T-helper 1 cell (primary cell): ENCODE measurements at regions not wholly inside any gene's neighbourhood (a gene's known extent, or its start where the extent isn't known, plus 50 kb on each side); places are given as distances from the start of the nearest gene placed in this dataset.
"Not testable (repeated sequence)": the region's sequence is repeated elsewhere in the genome, so short reads cannot be mapped to it uniquely, and the experiment has no call there.

Experiments used
- DNase-seq, 5 donors: peaks; one replicate each; pipeline ENCODE4 v3.0.0-alpha.2; 2012 to 2020

DNA sequence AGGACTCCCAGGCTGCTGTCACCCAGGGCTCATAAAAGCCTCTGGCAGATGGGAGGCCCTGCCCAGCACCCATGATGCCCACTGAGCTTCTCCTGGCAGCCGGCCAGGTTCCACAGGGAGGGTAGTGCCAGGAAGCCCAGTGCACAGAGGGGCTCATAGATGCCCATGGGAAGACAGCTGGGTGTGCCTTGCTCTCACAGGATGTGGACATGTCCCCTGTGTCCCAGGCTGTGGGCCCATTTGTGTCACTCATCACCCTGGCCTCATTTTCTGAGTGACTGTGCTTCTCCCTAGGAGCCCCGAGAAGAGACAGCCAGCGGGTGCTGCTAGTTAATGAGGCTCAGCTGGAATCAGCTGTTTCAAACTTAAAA is 86.5 kb upstream of the SFSWAP start:
- not testable (repeated sequence) for DNase-seq

DNA sequence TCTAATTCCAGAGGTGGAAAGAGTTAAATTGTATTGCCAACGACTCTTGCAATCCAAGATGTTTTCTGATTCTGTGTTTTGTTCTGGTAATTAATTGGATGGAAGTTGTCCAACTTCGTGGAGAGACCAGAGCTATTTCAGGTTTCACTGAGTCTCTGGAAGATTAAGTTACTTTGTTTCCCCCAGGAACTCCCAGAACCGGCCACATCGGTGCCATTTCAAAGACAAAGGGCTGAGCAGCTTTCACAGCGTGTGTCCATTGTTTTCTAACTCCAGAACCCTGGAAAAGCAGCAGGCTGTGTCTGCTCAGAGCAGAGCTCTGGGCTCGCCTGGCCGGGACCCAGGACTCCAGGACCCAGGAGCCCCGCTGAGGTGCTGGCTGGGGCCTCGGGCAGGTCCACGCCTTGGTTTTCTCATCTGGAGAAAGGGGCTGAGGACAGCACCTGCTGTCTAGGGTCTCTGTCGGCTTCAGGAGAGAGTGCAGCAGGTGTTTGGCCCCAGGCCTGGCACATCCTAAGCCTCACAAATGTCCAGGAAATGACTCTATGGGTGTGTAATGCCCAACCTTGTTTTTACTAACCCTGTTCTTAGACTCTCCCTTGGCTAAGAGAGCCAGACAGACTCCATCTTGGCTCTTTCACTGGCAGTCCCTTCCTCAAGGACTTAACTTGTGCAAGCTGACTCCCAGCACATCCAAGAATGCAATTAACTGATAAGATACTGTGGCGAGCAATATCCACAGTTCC is 86.0 kb upstream of the SFSWAP start:
- not testable (repeated sequence) for DNase-seq

DNA sequence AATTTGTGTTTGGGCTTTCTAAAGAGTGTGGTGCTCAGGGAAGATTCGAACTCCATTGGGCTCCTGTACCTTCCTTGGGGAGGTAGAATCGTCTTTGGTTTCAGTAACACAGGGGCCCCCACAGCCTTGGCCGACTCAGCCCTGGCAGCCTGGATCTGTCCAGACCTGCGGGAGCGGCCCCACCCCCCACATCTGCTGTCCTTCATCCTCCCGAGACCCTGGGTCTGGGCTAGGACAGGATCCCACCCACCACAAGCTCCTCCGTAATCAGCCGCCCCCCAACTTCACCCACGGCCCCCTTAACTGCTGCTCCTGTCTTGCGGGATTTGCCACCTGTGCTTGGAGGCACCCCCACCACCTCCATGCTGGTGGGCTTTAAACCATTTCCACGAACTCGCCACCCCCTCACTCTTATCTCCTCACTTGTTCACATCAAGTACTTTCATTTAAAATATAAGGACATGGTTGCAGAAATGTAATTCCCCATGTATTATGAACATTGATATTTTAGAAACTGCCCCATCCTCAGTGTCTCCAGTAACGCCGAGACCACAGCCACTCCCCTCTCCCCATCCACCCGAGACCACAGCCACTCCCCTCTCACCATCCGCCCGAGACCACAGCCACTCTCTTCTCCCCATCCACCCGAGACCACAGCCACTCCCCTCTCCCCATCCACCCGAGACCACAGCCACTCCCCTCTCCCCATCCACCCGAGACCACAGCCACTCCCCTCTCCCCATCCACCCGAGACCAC is 84.7 kb upstream of the SFSWAP start:
- peak in 1 of 5 donors; percentile 18 for DNase-seq

DNA sequence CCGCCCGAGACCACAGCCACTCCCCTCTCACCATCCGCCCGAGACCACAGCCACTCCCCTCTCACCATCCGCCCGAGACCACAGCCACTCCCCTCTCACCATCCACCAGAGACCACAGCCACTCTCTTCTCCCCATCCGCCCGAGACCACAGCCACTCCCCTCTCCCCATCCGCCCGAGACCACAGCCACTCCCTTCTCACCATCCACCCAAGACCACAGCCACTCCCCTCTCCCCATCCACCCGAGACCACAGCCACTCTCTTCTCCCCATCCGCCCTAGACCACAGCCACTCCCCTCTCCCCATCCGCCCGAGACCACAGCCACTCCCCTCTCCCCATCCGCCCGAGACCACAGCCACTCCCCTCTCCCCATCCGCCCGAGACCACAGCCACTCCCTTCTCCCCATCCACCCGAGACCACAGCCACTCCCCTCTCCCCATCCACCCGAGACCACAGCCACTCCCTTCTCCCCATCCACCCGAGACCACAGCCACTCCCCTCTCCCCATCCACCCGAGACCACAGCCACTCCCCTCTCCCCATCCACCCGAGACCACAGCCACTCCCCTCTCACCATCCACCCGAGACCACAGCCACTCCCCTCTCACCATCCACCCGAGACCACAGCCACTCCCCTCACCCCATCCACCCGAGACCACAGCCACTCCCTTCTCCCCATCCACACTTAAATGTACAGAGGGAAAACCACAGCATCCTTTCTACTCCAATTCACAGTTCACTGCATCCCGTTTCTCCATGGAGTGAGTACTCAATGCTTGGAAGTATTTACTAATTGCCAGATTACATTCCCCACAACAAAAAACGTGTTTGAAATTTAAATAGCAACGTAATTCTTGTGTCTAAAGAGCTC is 83.5 kb upstream of the SFSWAP start:
- peak in 4 of 5 donors; percentile 28 to 55 (median 45) for DNase-seq

DNA sequence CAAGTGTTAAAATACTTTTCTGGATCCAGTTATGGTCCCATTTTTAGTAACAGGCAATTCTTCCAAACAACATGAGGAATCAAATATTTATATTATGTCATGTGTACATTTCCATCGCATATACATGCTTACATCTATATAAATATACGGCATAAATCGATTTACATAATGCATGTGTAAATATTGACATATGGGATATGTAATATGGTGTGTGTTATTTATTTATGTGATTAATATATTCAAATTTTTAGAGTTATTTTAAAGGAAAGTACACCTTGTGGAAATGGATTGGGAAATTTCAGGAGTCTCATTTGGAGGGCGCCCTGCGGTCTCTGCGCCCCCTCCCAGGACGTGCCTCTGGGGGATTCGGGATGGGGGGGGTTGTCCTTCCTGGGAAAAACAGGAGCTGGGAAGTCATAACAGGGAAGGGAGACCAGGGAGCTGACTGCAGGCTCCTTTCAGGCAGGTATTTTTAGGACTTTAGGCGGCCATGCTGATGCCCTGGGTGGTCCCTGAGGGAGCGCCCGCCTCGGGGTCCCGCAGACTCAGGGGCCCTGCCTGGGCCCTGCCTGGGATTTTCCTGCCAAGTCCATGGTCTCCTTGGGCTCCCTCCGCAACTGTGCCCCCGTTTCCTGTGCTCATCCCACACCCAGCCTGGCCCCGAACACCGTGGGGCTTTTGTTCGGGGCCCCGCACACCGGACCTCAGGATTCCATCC is 82.7 kb upstream of the SFSWAP start:
- DNase-seq: no peak

DNA sequence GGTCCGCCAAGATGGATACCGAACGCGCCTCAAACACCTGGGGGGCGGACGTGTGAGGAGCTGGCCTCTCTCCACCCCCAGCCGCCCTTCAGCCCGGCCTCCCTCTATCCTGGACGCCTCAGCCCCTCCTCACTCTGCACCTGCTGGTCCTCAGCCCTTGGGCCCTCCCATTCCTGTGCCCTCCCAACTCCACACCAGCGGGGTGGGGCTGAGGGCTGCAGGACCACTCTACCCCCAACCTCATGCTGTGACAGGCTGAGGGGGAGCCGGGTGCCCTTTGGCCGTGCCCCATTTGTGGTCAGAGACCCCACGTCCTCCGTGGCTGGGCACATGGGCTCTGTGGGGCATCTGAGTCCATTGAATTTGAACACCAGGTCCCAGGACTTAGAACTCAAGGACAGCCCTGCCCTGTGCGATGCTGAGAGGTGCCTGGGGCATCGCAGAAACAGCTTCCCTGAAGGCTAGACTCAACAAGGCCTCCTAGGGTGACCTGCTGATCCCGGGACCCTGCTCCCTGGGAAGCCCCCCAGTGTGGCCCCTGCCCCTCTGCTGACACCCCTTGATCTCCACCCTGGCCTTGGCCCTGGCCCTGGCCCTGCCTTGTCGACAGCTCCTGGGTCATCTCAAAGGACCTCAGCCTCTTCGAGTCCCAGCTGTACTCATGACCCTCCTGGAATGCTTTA is 82.0 kb upstream of the SFSWAP start:
- no peak for DNase-seq

DNA sequence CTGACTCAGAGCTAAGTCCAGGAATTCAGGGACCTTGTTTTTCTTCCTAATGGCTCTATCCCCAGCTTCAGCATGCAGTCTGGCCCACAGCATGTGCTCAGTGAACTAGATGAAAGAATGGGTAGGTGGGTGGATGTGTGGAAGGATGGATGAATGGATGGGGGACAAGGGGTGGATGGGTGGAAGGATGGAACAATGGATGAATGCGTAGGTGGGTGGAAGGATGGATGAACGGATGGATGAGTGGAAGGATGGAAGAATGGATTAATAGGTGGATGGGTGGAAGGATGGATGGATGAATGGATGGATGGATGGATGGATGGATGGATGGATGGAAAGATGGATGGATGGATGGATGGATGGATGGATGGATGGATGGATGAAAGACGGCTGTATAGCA is 79.7 kb upstream of the SFSWAP start:
- no peak for DNase-seq

DNA sequence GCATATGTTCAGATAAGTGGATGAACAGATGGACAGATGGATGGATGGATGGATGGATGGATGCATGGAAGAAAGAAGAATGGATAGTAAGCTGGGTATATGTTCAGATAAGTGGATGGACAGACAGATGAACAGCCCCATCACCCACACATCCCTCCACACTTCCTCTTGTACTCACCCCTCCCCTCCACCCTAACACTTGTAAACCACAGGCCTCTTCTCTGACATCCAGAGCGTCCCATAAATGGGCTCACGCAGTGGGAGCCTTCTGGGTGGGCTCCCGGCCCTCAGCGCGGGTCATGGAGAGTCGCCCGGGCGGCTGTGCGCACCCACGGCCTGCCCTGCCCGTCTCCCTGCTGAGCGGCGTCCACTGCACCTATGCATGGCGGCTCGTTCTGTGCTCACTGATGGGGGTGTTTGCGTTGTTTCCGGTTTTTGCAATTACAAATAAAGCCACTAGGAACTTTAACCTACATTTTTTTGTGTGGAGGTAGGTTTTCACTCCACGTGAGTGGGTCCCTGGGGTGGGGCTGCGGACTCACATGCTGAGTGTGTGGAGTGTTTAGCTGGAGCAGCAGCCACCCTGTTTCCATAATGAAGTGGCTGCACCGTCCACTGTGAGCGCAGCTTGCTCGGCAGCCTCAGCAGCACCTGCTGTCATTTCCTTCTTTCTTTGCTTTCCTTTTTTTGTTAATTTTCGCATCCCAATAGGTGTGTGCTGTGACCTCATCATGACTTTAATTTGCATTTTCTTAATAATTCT is 78.8 kb upstream of the SFSWAP start:
- not testable (repeated sequence) for DNase-seq

DNA sequence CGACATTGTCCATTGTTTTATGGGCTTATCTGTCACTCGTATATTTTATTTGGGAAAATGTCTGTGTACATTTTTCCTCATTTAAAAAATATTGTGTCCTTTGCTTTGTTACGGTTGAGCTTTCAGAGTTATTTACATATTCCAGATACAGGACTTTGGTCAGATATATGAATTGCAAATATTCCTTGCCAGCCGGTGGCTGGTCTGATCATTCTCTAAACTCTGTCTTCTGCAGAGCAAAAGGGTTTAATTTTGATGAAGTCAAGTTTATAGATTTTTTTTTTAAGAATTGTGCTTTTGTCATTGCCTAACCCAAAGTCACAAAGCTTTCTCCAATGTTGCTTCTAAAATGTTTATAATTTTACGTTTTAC is 78.3 kb upstream of the SFSWAP start:
- DNase-seq: not testable (repeated sequence)

DNA sequence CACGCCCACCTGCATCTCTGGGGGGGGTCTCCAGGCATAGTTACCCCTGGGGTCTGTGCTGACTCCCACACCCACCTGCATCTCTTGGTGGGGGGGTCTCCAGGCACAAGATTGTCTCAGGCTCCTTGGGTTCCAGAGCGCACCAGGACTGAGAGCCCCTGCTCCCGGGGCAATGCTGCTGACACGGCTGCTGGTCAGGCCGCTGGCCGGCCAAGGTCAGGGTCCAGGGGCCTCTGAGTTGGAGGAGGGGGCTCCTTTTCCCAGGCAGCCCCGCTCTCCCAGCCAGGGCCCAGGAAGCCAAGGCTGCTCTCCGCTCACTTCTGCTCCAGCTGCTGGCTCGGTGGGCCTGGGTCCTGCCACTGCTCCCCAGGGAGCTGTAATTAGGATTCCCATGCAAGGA is 77.3 kb upstream of the SFSWAP start:
- not testable (repeated sequence) for DNase-seq

DNA sequence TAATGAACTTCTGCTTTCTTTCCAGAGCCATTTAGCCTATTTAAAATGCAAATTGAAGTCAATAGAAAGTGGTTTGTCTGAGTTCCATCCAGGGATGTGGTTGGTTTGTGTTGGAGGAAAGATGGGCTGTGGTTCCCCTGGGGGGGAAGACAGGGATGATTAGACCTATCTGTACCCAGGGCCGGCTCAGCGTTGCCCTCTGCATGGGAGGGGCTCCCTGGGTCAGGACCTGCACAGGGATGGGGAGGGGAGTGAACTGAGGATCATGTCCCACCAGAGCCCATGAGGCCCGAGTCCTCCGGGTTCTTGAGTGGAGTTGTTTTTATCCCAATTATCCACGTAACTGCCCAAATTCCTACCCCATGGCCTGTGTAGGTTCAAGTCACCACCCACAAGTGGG is 76.9 kb upstream of the SFSWAP start:
- DNase-seq: no peak

DNA sequence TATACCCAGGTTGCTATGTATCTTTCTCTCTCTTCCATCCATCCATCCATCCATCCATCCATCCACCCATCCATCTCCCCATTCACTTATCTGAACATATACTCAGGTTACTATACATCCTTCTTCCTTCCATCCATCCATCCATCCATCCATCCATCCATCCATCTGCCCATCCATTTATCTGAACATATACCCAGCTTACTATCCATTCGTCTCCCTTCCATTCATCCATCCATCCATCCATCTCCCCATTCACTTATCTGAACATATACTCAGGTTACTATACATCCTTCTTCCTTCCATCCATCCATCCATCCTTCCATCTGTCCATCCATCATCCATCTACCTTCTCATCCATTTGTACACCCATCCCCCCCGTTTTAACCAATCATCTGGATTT is 75.9 kb upstream of the SFSWAP start:
- DNase-seq: not testable (repeated sequence)

DNA sequence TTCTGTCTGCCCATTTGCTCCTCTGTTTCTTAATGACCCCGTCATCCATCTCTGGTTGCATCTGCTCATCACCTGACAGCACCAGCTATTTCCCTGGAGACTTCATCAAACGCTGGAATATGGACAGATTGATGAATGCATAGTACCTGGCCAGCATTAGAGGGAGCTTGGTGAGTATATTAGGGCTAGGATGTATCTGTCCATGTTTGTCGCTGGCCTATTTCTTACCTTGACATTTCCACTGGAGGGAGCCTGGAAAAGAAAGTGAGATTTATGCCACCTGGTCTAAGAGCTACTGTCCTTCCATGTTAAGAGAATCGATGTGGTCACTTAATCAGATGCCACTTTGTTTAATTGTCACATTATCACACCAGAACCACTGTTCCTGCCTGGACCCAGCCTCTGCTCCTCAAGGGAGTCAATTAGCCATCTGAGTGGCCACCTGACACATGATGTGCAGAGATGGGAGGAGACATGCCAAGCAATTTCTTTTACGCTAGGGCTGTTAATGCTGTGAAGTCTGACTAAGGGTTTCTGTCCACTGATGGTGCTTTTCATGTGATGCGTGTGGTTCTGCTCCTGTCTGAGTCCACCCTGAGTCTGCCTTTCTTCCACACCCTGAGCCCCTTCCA is 75.3 kb upstream of the SFSWAP start:
- DNase-seq: no peak

DNA sequence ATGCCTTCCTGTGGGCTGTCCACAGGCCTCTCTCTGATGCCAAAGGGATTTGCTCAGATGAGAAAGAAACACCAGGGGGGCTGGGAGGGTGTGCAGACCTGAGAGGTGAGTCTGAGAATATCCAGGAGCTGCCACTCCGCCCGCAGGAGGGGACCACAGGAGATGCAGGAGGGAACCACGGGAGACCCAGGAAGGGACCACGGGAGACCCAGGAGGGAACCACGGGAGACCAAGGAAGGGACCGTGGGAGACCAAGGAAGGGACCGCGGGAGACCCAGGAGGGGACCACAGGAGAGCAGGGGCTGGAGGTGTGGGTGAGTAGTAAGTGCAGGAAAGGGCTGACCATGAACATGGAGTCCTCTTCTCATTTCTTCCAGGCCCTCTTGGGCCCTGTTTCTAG is 74.6 kb upstream of the SFSWAP start:
- DNase-seq: no peak

DNA sequence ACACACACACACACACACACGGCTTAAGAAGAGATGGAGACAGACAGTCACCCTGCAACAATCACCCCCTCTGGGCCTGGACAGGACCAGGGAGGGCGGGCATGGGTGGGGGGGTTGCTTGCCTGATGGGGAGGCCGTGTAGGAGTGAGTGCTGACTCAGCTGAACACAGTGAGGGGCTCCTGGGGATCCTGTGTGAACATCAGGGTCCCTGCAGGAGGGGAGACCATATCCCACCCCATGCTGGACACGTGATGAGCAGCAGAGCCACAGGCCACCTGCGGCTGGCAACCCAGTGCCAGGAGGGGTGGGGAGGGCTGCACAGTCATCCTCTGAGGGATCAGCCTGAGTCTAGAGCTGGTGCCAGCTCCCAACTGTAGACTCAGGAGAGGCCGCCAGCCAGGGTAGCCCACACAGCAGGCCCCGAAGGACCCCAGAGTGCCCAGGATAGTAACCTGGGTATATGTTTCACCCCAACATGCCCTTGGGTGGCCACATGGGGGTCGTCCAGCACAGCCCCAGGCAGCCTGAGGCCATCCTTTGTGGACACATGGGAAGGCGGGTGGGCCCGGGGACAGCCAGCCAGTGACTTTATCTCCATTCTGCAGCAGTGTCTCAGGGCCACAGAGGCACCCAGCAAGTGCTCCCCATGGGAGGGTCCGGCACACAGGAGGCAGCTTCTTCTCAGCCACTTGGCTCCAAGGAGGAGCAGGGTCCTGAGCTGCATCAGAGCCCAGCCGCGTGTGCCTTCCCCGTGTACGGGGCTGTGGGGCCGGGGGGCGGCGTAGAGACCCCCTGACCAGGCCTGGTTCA is 73.7 kb upstream of the SFSWAP start:
- DNase-seq: no peak

DNA sequence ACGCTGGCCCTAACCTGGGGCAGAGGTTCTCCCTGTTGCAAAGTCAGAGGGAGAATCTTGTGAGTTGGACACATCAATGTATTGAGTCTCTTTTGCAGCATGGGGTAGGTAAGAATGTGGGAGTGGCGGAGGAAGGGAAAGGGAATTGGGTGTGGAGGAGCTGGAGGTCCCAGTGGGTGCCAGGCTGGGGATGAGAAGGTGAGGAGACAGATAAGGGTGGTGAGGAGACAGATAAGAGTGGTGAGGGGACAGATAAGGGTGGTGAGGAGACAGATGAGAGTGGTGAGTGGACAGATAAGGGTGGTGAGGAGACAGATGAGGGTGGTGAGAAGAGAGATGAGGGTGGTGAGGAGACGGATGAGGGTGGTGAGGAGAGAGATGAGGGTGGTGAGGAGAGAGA is 72.9 kb upstream of the SFSWAP start:
- DNase-seq: no peak

DNA sequence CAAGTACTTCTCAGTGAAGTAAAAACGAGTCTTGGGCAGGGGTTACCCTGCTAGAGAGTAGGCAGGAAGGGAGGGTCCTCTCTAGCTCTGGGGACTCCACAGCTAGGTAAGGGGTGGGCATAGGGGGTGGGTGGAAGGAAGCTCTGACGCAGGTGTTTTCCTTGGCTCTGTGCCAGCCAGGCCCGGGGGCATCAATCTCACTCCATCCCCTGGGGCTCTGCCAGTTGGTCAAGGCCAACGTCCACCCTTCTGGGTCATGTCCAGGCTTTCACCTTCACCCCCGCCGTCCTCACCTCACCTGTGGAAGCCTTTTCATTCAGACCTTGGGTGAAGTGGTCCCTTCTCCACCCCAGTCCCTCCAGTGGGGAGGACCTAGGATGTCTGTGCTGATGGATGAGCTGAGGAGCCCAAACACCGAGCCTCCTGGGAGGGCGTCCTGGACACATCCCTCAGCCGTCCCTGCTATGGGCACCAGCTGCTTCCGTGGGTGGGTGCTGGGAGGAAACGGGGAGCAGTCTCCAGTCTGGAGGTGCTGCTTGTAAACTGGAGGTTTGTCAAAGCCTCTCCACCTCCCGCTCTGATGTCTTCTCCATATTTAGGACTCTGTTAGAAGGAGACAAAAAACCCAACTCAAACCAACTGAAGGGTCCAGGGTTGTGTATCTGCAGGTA is 71.5 kb upstream of the SFSWAP start:
- no peak for DNase-seq

DNA sequence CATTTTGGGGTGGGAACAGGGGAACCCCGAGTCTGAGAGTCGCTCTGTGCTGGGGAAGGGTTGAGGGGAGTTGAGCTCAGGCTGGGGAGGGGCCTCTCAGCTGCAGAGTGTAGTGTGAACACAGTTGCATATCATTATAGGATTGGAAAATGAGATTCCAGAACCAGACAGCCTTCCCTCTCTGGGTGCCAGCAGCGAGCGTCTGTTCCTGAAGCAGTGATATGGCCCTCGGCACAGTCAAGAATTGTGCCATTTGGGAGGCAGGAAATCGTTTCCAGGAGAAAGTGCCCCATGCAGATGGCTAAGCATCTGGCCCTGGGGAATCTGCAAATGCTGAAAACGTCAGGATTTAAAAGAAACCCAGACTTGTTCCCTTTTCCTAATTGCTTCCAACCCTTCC is 70.4 kb upstream of the SFSWAP start:
- no peak for DNase-seq

DNA sequence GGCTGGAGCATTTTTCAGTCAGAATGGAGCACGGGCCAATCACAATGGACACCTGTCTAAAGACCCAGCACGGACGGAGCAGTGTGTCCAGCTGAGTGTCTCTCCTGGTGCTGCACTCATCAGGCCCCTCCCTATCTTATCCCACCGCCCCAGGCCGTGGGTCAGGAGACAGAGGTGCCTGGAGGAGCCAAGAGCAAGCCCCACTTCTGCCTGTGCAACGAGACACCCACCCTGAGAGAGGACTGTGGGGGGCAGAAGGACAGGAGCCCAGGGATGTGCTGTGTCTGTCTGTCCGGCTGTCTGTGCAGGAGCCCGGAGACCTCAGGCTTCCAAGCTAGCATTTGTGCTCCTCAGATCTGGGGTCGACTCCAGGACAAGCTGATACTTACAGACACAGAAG is 69.6 kb upstream of the SFSWAP start:
- DNase-seq: no peak
